GM23248 (cell line): ENCODE measurements at regions not wholly inside any gene's neighbourhood (a gene's known extent, or its start where the extent isn't known, plus 50 kb on each side); places are given as distances from the start of the nearest gene placed in this dataset.

Source experiments
- EZH2 ChIP-seq: fragments of 200-600 bp; sonication (generic); IDR thresholded peaks from 2 replicates; pipeline ENCODE4 v1.6.1; 2018; ENCODE audit warnings: antibody characterized with exemption, mild to moderate bottlenecking; ENCODE audit not compliant: insufficient read depth, poor library complexity, severe bottlenecking
- EZH2phosphoT487 ChIP-seq: fragments of 200-600 bp; sonication (generic); IDR thresholded peaks from 2 replicates; pipeline ENCODE4 v1.6.1; 2018; ENCODE audit warnings: antibody characterized with exemption, moderate library complexity, mild to moderate bottlenecking, low read depth; ENCODE audit not compliant: insufficient read depth

GRCh38 chr1:70827030-70827429 lies 220.6 kb downstream of the PTGER3 start:
- TF ChIP-seq EZH2 = no peak
- TF ChIP-seq EZH2phosphoT487 = no peak
